ENCODE measurements at regions not wholly inside any gene's neighbourhood (a gene's known extent, or its start where the extent isn't known, plus 50 kb on each side); places are given as distances from the start of the nearest gene placed in this dataset.

GRCh38 chr16:80002261-80002660 is 401.7 kb upstream of the MAF start:
- no peak for DNase-seq (ENCODE audit: extremely low spot score)
- TF ChIP-seq ARNT (IDR thresholded peaks at IDR 0.05) (no peak), TARDBP (IDR thresholded peaks at IDR 0.05) (no peak), ZNF384 (IDR thresholded peaks at IDR 0.05) (no peak), L3MBTL2 (conservative IDR thresholded peaks at IDR 0.05) (no peak), BHLHE40 (IDR thresholded peaks at IDR 0.05; ENCODE audit: borderline replicate concordance) (no peak), FOXM1 (IDR thresholded peaks at IDR 0.05; ENCODE audit: borderline replicate concordance) (no peak), SP1 (IDR thresholded peaks at IDR 0.05) (no peak), CTBP1 (IDR thresholded peaks at IDR 0.05; ENCODE audit: borderline replicate concordance) (no peak), NFRKB (IDR thresholded peaks at IDR 0.05) (no peak), PKNOX1 (IDR thresholded peaks at IDR 0.05) (no peak), ELF4 (IDR thresholded peaks at IDR 0.05) (no peak), FOXA1 (IDR thresholded peaks at IDR 0.05) (no peak), FOXK2 (IDR thresholded peaks at IDR 0.05) (no peak), SUZ12 (IDR thresholded peaks at IDR 0.05) (no peak), HDGF (IDR thresholded peaks at IDR 0.05; ENCODE audit: borderline replicate concordance) (no peak), LEF1 (IDR thresholded peaks at IDR 0.05; ENCODE audit: borderline replicate concordance) (no peak)
- CTCF ChIA-PET, result no interaction called here
- POLR2A ChIA-PET, result no interaction called here

GRCh38 chr16:79998143-79998542 is 397.6 kb upstream of the MAF start:
- DNase-seq (ENCODE audit: extremely low spot score), result no peak
- ChIA-PET CTCF (interaction anchor here (0.7 kb wide), 1 partner anchor 674 kb away, joined by 3 read pairs; no protein-coding TSS in a partner anchor), POLR2A (no interaction called here)
- TF ChIP-seq BHLHE40 (IDR thresholded peaks at IDR 0.05; ENCODE audit: borderline replicate concordance), result no peak
- TF ChIP-seq PKNOX1 (IDR thresholded peaks at IDR 0.05), result no peak
- TF ChIP-seq LEF1 (IDR thresholded peaks at IDR 0.05; ENCODE audit: borderline replicate concordance), result no peak
- no peak for TF ChIP-seq FOXM1 (IDR thresholded peaks at IDR 0.05; ENCODE audit: borderline replicate concordance)
- no peak for TF ChIP-seq TARDBP (IDR thresholded peaks at IDR 0.05)
- TF ChIP-seq SP1 (IDR thresholded peaks at IDR 0.05), result no peak
- TF ChIP-seq ARNT (IDR thresholded peaks at IDR 0.05), result no peak
- TF ChIP-seq ELF4 (IDR thresholded peaks at IDR 0.05), result no peak
- no peak for TF ChIP-seq CTBP1 (IDR thresholded peaks at IDR 0.05; ENCODE audit: borderline replicate concordance)
- TF ChIP-seq ZNF384 (IDR thresholded peaks at IDR 0.05), result no peak
- TF ChIP-seq SUZ12 (IDR thresholded peaks at IDR 0.05), result no peak
- no peak for TF ChIP-seq HDGF (IDR thresholded peaks at IDR 0.05; ENCODE audit: borderline replicate concordance)
- no peak for TF ChIP-seq FOXK2 (IDR thresholded peaks at IDR 0.05)
- TF ChIP-seq NFRKB (IDR thresholded peaks at IDR 0.05), result no peak
- TF ChIP-seq L3MBTL2 (conservative IDR thresholded peaks at IDR 0.05), result no peak
- TF ChIP-seq FOXA1 (IDR thresholded peaks at IDR 0.05), result no peak

- POLR2A ChIA-PET, result no interaction called here
- CTCF ChIA-PET, result interaction anchor here (0.6 to 1.0 kb wide), 5 partner anchors 10 to 1002 kb away, joined by 3 to 6 read pairs (median 3); no protein-coding TSS in a partner anchor
- DNase-seq (ENCODE audit: extremely low spot score), result peak; percentile 50
- no peak for TF ChIP-seq ELF4 (IDR thresholded peaks at IDR 0.05)
- TF ChIP-seq FOXK2 (IDR thresholded peaks at IDR 0.05), result no peak
- no peak for TF ChIP-seq SUZ12 (IDR thresholded peaks at IDR 0.05)
- no peak for TF ChIP-seq L3MBTL2 (conservative IDR thresholded peaks at IDR 0.05)
- TF ChIP-seq NFRKB (IDR thresholded peaks at IDR 0.05), result no peak
- TF ChIP-seq ARNT (IDR thresholded peaks at IDR 0.05), result no peak
- TF ChIP-seq ZNF384 (IDR thresholded peaks at IDR 0.05), result no peak
- no peak for TF ChIP-seq HDGF (IDR thresholded peaks at IDR 0.05; ENCODE audit: borderline replicate concordance)
- no peak for TF ChIP-seq TARDBP (IDR thresholded peaks at IDR 0.05)
- no peak for TF ChIP-seq SP1 (IDR thresholded peaks at IDR 0.05)
- no peak for TF ChIP-seq FOXM1 (IDR thresholded peaks at IDR 0.05; ENCODE audit: borderline replicate concordance)
- TF ChIP-seq CTBP1 (IDR thresholded peaks at IDR 0.05; ENCODE audit: borderline replicate concordance), result no peak
- TF ChIP-seq PKNOX1 (IDR thresholded peaks at IDR 0.05), result no peak
- TF ChIP-seq BHLHE40 (IDR thresholded peaks at IDR 0.05; ENCODE audit: borderline replicate concordance), result no peak
- no peak for TF ChIP-seq LEF1 (IDR thresholded peaks at IDR 0.05; ENCODE audit: borderline replicate concordance)
- no peak for TF ChIP-seq FOXA1 (IDR thresholded peaks at IDR 0.05)
Measured at GRCh38 chr16:79997257-79997656, 396.7 kb upstream of the MAF start.

- ChIA-PET CTCF (no interaction called here), POLR2A (no interaction called here)
- TF ChIP-seq FOXM1 (IDR thresholded peaks at IDR 0.05; ENCODE audit: borderline replicate concordance) (no peak), FOXA1 (IDR thresholded peaks at IDR 0.05) (no peak), SUZ12 (IDR thresholded peaks at IDR 0.05) (no peak), L3MBTL2 (conservative IDR thresholded peaks at IDR 0.05) (no peak), CTBP1 (IDR thresholded peaks at IDR 0.05; ENCODE audit: borderline replicate concordance) (no peak), ARNT (IDR thresholded peaks at IDR 0.05) (no peak), SP1 (IDR thresholded peaks at IDR 0.05) (no peak), ELF4 (IDR thresholded peaks at IDR 0.05) (no peak), BHLHE40 (IDR thresholded peaks at IDR 0.05; ENCODE audit: borderline replicate concordance) (no peak), PKNOX1 (IDR thresholded peaks at IDR 0.05) (no peak), LEF1 (IDR thresholded peaks at IDR 0.05; ENCODE audit: borderline replicate concordance) (no peak), FOXK2 (IDR thresholded peaks at IDR 0.05) (no peak), TARDBP (IDR thresholded peaks at IDR 0.05) (no peak), ZNF384 (IDR thresholded peaks at IDR 0.05) (no peak), HDGF (IDR thresholded peaks at IDR 0.05; ENCODE audit: borderline replicate concordance) (no peak), NFRKB (IDR thresholded peaks at IDR 0.05) (no peak)
- no peak for DNase-seq (ENCODE audit: extremely low spot score)
Measured at GRCh38 chr16:79996321-79996720, 395.8 kb upstream of the MAF start.

- DNase-seq (ENCODE audit: extremely low spot score), result no peak
- TF ChIP-seq SUZ12 (IDR thresholded peaks at IDR 0.05), result no peak
- no peak for TF ChIP-seq PKNOX1 (IDR thresholded peaks at IDR 0.05)
- TF ChIP-seq ARNT (IDR thresholded peaks at IDR 0.05), result no peak
- no peak for TF ChIP-seq TARDBP (IDR thresholded peaks at IDR 0.05)
- TF ChIP-seq FOXK2 (IDR thresholded peaks at IDR 0.05), result no peak
- TF ChIP-seq NFRKB (IDR thresholded peaks at IDR 0.05), result no peak
- no peak for TF ChIP-seq L3MBTL2 (conservative IDR thresholded peaks at IDR 0.05)
- no peak for TF ChIP-seq HDGF (IDR thresholded peaks at IDR 0.05; ENCODE audit: borderline replicate concordance)
- TF ChIP-seq SP1 (IDR thresholded peaks at IDR 0.05), result no peak
- TF ChIP-seq LEF1 (IDR thresholded peaks at IDR 0.05; ENCODE audit: borderline replicate concordance), result no peak
- TF ChIP-seq CTBP1 (IDR thresholded peaks at IDR 0.05; ENCODE audit: borderline replicate concordance), result no peak
- TF ChIP-seq FOXM1 (IDR thresholded peaks at IDR 0.05; ENCODE audit: borderline replicate concordance), result no peak
- no peak for TF ChIP-seq ELF4 (IDR thresholded peaks at IDR 0.05)
- no peak for TF ChIP-seq FOXA1 (IDR thresholded peaks at IDR 0.05)
- no peak for TF ChIP-seq BHLHE40 (IDR thresholded peaks at IDR 0.05; ENCODE audit: borderline replicate concordance)
- no peak for TF ChIP-seq ZNF384 (IDR thresholded peaks at IDR 0.05)
- ChIA-PET POLR2A (no interaction called here), CTCF (no interaction called here)
Measured at GRCh38 chr16:79995315-79995714, 394.8 kb upstream of the MAF start.
